COR-L47 (cell line): ENCODE measurements at regions not wholly inside any gene's neighbourhood (a gene's known extent, or its start where the extent isn't known, plus 50 kb on each side); places are given as distances from the start of the nearest gene placed in this dataset.

Experiments used
- DNase-seq: peaks from one replicate; lab custom pipeline; 2025; lab: John Stamatoyannopoulos, UW

DNA sequence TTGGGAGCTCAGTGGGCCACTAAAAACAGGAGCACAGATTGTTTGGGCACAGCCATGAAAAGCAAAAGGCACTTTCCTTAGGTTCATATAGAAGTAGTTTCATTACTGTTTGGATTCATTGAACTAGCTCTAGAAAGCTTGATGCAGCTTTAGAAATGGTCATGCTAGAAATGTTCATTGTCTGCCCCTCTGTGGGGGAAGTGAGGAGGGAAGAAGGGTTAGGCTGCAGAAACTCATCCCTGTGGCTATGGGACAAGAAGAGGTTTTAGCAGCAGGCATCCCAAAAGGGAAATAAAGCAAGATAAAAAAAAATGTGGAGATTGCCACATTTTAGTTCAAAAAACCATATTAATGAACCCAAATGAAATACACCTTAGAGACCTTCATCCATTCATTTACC lies 359.6 kb upstream of the PTBP2 start:
- no peak for DNase-seq

DNA sequence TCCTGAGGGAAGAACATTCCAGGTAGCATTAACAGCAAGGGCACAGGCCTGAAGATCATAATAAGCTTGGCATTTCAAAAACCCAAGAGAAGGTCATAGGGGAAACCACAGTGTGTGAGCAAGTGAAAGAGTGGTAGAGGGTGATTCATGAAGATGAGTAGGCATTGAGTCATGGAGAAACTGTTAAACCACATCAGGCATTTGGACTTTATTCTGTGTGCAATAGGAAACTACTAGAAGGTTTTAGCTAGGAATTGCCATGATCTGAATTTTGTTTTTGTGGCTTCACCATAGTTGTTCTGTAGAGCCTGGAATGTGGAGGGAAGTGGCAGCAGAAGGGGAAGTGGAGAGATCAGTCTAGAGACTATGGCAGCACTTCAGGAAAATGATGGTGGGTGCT lies 359.0 kb upstream of the PTBP2 start:
- no peak for DNase-seq

DNA sequence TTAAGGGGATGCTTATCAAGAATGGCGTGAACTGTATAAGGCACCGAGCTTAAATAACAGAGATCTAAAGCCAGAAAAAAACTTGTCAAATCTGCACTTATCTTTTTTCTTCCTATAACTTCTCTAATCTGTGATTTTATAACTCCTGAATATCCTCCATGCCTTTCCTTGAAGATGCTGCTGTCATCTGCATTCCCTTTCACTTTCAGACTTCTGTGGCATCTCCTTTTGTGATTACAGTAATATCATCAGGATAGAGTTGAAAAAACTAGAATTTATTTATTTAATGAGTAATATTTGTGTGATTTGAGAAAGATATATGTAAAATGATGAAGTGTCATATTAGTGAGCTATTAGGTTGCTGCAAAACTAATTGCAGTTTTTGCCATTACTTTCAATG lies 357.8 kb upstream of the PTBP2 start:
- DNase-seq, result no peak

DNA sequence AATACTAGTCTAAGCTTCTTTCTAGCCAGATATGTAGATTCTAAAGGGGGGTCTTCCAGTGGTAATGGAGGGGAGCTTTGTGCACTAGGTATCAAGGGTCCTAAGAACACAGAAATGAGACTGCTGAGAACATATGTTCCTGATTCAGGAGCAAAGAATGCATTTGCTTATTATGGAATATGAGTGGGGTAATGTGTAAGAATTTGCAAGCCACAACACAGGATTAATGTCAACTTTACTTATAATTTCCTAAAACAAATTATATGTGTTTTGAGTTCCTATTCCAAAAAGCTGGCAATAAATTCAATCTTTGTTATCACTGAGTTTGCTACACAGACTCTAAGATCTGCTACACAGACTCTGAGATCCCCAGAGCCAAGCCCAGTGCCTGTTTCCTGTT lies 357.0 kb upstream of the PTBP2 start:
- DNase-seq, result no peak

DNA sequence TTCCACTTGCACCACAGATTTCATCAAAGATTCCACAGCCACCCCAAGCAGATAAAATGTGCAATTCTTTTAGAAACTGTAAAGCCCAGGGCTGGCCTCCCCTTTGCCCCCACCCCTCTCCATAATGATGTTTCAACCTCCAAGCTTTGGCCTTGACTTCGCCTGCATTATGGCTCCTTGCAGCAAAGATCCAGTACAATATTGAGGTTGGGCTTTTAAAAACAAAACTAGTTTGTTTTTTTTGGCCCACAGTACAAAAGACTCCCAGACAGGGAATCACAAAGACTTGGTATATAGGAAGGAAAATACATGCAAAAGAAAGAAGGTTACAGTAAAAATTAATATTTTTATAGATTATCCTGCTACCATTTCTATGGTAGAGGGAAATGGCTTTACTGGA lies 356.5 kb upstream of the PTBP2 start:
- DNase-seq, result no peak

DNA sequence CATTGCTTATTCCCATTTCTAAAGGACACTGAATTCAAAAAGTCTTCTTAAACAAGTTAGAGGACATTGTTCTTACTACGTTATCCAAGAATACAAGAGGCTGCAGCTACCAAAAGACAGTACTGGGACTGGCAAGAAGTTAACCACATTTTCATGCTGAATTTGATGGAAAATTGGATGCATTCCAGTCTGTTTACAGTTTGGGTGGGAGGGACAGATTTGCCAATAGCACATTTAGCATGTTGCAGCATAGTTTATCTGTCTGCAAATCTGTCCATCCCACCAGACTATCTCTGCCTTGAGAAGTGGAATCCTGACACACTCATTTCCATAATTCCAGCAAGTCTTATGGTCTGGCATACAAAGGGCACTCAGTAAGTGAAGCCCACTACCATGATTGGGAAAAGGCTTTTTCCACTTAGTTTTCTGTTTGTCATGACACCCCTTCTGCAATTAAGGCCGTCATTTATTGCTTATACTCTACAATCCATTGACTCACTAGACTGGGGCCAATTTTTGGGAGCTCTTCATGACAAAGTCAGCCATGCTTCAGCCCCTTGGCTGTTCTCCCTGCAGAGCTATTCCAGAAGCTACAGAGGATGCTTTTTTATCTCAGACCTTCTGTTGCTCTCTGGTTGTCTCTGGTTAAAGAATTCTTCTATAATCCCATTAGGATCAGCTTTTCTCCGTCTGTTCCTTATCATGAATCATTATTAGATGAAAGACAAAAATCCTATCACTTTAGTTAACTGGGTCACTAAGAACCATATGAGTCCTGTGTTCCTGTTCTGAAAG lies 355.8 kb upstream of the PTBP2 start:
- DNase-seq, result no peak

DNA sequence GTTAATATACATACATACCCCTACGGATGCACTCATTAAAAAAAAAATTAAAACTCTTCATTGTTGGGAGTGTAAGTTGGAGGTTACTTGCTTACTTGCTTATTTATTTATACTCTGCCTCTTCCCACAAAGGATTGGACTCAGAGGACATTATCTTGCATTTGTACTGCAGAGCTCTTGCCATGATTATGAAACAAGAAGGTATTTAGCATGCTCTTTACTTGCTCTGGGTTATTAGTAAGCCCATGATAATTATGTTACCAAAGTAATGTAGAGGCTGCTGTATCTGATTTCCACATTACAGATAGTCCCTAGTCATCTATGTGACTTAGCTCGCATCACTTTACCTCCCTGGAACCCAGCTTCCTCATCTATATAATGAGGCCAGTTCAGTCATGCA lies 355.1 kb upstream of the PTBP2 start:
- DNase-seq, result no peak

DNA sequence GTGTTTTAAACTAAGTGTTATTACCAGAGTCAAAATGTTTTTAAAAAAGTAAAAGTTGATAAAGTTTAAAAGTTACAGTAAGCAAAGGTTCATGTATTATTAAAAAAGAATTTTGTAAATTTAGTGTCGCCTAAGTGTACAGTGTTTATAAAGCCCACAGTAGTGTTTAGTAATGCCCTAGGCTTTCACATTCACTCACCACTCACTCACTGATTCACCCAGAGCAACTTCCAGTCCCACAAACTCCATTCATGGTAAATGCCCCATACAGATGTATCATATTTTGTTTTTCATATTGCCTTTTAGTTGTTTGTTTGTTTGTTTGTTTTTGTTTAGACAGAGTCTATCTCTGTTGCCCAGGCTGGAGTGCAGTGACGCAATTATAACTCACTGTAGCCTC lies 353.8 kb upstream of the PTBP2 start:
- no peak for DNase-seq

DNA sequence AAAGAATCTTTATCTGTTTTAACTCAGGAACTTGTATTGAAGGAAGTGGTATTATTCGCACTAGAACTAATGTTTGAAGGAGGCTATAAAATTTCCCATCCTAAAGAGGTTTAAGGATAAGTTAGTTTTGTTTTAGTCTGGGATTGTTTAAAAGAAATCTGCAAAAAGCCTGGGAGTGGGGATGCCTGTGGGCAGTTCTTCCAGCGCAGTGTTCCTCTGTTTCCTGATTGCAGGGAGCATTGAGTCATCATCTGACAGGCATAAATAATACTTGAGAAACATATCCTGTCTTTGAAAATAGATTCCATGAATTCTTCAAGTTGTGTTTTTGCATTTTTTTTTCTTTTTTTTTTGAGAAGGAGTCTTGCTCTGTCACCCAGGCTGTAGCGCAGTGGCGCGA lies 350.8 kb upstream of the PTBP2 start:
- no peak for DNase-seq

DNA sequence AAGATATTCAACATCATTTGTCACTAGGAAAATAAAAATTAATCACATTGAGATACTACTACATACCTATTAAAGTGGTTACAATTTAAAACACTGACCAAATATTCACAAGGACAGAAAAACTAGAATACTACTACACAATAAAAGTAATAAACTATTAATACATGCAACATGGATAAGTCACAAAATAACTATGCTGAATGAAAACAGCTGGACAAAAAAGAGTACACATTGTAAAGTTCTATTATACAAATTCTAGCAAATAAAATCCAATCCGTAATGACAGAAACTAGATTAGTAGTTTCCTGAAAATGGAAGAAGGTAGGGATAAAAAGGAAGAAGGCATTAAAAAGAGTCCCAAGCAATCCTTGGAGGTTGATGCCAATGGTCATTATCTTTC lies 348.7 kb upstream of the PTBP2 start:
- no peak for DNase-seq

DNA sequence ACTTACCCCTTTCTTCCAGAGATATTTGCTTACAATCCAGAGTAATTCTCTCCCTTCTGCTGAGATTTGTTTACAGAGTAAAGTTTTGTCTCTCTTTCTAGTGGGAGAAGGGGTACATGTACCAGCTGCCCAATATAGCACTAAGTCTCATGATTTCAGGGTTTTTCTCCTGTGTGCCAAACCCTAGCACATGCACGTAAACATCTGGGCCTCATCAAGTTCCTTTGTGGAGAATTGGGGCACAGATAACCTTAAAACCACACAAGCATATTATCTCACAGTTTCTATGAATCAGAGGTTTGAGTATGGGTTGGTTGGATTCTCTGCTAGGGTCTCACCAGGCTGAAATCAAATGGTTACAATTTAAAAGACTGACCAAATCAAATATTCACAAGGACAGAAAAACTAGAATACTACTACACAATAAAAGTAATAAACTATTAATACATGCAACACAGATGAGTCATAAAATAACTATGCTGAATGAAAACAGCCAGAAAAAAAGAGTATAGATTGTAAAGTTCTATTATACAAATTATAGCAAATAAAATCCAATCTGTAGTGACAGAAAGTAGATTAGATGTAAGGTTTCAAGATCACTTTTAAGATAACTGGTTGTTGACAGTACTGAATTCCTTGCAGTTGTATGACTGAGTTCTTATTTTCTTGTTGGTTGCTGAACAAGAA lies 347.4 kb upstream of the PTBP2 start:
- DNase-seq, result no peak

DNA sequence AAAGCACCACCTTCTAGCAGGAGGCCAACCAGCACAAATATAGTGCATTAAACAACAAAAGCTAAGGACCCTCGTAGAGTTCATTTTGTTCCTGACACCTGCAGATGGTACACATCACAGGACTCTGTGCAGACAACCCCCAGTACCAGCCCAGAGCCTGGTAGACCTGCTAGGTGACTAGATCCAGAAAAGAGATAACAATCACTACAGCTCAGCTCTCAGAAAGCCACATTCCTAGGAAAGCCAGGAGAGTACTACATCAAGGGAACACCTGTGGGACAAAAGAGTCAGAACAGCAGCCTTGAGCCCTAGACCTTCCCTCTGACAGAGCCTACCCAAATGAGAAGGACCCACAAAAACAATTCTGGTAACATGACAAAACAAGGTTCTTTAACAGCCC lies 344.7 kb upstream of the PTBP2 start:
- no peak for DNase-seq

DNA sequence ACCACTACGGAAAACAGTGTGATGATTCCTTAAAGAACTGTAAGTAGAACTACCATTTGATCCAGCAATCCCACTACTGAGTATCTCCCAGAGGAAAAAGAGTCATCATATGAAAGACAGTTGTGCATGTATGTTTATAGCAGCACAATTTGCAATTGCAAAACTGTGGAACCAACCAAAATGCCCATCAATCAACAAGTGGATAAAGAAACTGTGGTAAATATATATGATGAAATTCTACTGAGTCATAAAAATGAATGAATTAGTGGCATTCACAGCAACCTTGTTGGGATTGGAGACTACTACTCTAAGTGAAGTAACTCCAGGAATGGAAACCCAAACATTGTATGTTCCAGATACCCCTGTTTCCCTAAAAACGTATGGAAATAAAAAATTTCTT lies 337.0 kb upstream of the PTBP2 start:
- DNase-seq, result no peak

DNA sequence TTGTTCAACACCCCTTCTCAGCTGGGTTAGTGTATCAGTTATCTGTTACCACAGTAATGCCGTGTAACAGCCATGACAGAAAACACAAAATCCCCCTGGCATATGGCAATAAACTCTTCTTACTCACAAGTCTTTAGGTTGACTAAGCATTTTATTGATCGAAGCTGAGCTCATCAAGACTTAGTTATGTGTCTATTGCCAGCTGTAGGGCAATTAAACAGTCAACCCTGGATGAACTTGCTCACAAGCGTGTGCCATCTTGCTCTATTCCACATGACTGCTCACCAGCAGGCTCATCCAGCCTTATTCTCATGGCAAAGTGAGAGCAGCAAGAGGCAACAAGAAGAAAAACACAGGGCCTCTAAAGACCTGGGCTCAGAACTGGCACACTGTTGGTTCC lies 333.8 kb upstream of the PTBP2 start:
- DNase-seq, result no peak

DNA sequence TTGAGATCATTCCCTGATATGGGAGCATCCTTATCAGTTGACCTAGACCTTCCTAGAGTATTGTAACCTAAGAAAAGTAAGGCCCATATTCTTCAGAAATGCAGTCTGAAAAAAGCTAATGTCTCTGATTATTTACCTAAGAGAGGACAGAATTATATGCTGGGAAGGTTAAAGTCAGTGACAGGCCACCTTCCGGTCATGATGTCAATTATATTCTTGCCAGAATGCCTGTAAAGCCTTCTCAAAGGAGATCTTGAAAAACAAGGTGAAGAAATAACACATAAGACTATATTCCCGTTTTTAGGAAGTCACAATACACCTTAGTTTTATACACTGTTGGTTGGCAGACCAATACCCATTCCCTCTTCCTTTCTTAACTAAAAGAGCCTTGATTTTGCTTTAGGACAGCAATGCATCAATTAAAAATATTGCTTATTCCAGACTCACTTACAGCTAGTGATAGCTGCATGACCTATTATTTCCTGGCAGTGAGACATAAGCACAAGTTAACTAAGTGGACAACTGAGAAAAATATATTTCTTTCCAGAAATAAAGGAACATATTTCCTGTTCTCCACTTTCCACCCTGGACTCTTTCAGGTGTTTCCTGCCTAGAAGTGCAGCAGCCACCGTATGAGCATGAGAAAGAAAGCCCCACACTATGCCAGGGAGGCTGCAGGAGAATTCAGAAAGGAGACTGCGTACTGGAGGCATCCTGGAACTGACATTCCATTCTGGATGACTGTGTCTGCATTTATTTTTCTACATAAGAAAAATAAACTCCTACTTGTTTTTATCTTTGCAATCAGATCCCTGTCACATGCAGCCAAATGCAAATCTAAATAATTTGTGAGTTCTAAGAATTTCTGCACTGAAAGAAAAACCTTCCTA lies 332.9 kb upstream of the PTBP2 start:
- no peak for DNase-seq

DNA sequence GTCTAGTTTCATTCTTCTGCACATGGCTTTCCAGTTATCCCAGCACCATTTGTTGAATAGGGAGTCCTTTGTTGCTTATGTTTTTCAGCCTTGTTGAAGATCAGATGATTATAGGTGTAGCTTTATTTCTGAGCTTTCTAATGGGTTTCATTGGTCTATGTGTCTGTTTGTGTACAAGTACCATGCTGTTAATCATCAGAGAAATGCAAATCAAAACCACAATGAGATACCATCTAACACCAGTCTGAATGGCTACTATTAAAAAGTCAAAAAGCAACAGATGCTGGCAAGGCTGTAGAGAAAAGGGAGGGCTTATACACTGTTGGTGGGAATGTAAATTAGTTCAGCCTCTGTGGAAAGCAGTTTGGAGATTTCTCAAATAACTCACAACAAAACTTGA lies 321.5 kb upstream of the PTBP2 start:
- DNase-seq, result no peak

DNA sequence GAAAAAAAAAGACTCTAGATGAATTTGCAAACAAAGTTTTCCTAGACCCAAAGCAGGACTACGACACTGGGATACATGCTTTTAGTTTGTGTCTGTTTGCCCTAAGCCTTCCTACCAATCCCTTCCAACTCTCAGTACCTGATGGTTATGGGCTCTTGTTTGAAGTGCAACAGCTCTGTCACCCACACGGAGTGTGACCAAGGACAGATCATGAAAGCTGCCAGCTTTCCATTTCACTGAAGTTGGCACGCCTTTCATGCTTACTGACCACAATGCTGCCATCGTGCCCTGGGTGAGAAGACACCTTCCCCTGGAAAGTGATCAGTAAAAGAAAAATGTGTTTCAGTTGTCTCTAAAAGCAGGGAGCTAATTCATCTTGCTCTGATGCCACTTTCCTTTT lies 312.5 kb upstream of the PTBP2 start:
- DNase-seq, result no peak

DNA sequence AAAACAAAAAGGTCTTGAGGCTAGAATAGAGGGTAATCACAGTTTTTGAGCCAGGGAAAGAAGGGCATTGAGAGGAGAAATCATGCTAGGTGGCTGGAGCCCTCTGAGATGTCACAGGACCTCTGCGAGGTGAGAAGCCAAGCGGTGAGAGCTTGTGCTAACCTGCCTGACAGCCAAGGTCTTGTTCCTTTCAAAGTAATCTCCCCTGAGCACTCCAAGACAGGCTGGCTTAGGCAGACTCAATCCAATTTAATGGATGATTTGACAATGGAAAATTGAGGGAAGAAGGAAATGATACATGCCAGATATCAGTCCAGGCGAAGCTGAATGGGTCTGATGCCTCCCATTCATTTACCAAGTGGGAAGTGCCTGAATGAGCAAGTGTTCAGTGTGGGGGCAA lies 311.9 kb upstream of the PTBP2 start:
- no peak for DNase-seq

DNA sequence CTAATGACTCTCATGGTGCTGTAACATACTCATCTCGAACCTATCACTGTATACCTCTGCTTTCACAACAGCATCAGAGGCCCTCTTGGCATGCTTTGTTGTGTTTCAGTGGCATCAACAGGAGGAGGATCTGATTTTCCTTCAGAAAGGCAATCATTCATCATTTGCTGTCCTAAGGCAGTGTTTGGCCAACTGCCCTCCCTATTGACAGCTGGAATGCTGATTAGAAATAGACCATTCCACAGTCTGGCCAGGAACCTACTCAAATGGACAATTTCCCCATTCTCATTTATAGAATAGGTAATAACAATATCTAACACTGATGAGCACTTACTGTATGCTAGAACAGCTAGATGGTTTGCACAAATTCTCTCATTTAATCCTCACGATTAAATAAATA lies 310.6 kb upstream of the PTBP2 start:
- no peak for DNase-seq

DNA sequence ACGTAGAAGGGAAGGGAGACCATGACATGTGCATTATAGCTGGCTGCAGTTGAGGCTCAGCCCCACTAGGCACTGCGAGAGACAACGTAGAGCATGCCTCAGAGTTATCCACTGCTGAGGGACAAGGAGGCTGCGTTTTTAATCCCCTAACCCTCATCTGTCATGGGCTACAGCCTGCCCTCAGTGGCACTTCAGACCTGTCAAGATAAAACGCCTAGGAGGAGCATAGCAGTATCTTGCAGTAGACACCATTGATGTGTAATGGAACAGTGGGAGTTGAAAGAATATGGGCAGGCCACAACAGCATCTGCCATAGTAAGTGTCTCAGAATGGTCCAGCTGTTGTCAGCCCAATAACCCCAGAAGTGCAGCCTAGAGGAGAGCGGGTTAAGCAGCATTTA lies 307.0 kb upstream of the PTBP2 start:
- no peak for DNase-seq

DNA sequence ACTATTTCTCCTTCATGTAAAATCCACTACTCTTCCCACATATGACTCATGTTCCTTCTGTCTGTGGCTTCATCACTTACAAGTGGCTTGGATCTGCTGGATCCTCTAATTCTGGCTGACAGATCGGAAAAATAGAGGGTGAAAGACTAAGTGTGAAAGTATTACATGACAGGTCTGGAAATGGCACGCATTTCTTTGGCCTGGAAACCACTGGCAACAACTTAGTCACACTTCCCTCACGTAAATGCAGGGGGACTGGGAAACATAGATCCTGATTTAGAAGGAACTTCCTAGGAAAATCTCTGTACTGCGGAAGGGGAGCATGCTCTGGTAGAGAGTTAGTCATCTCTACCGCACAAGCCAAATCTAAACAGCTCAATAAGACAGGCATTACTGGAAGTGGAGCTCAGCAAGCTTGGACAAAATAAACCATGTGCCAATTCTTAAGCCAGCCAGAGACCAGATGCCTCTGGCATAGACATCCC lies 305.4 kb upstream of the PTBP2 start:
- no peak for DNase-seq

DNA sequence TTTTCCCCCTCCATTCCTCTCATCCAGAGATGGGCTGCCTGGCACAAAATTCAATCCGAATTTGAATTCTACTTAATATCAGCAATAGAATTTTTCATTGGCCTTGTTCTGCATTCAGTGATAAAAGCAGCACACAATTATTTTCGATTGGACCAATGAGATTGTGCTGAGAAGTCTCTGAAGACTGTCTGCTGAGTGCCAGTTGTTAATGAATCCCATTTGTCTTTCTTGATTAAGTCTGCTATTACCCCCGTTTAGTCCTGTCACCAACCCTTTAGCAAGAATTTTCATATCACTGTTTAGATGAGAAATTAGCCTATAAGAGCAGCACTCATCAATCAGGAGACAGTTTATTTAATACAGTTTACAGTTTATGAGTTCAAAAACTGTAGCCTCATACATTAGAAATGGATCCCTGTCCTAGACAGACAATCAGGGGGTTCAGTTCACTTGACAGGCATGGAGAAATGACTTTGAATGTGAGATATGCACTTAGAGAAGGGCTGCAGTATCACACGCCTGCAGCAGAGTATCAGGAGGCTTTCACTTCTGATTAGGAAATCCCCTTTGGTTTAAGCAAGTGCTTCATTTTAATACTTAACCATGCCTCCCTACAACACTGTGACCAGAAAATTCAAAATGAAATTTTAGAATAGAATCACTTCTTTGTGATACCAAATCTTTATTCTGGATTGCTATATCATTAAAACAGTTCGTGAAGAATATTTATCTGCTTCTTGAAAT lies 304.7 kb upstream of the PTBP2 start:
- no peak for DNase-seq
